Effector memory CD8-positive, alpha-beta T cell (primary cell): ENCODE measurements at regions not wholly inside any gene's neighbourhood (a gene's known extent, or its start where the extent isn't known, plus 50 kb on each side); places are given as distances from the start of the nearest gene placed in this dataset.
"Not testable (repeated sequence)": the region's sequence is repeated elsewhere in the genome, so short reads cannot be mapped to it uniquely, and the experiment has no call there.

Source experiments
- ATAC-seq: fragments of 150-1000 bp; cut with Tn5 transposase; replicated peaks from 2 replicates; pipeline ENCODE4 v1.10.0; 2021; ENCODE audit warnings: mild to moderate bottlenecking, moderate library complexity
- DNase-seq, 3 experiments: peaks; one replicate each; pipeline ENCODE4 v3.0.0; 2021
- H3K27ac Mint-ChIP-seq, 2 donors: one replicate each; pipeline ENCODE4 v1.8.0; 2022; ENCODE audit warnings: mild to moderate bottlenecking in 2 of 2, mixed read lengths in 2 of 2, moderate library complexity in 2 of 2
- H3K27me3 Mint-ChIP-seq, 2 donors: one replicate each; pipeline ENCODE4 v1.8.0; 2022; ENCODE audit warnings: mixed read lengths in 2 of 2
- H3K36me3 Mint-ChIP-seq: one replicate; pipeline ENCODE4 v1.8.0; 2022; ENCODE audit warnings: mild to moderate bottlenecking, moderate library complexity, mixed read lengths; ENCODE audit not compliant: insufficient read depth
- H3K4me1 Mint-ChIP-seq, 2 donors: one replicate each; pipeline ENCODE4 v1.8.0; 2022; ENCODE audit warnings: low read depth in 2 of 2, mixed read lengths in 2 of 2
- H3K4me3 Mint-ChIP-seq, 2 donors: one replicate each; pipeline ENCODE4 v1.8.0; 2022; ENCODE audit warnings: mild to moderate bottlenecking in 2 of 2, mixed read lengths in 2 of 2, moderate library complexity in 2 of 2
- H3K9me3 Mint-ChIP-seq, 2 donors: one replicate each; pipeline ENCODE4 v1.8.0; 2022; ENCODE audit warnings: mixed read lengths in 2 of 2

GRCh38 chr11:86861810-86862209, 61.5 kb downstream of the PRSS23 start:
- Mint-ChIP-seq H3K27ac (no peak overlapping the region), H3K9me3 (no peaks in the 10 kb centered on the region), H3K27me3 (peaks cover 34 to 51% of the 10 kb centered on the region in 2 donors), H3K4me1 (no peaks in the 10 kb centered on the region), H3K36me3 (no peaks in the 10 kb centered on the region), H3K4me3 (no peak overlapping the region)
- no peak for DNase-seq
- no peak for ATAC-seq

- Mint-ChIP-seq H3K4me3 (no peak overlapping the region), H3K27me3 (peaks cover 28 to 35% of the 10 kb centered on the region in 2 donors), H3K27ac (no peak overlapping the region), H3K4me1 (no peaks in the 10 kb centered on the region), H3K9me3 (no peaks in the 10 kb centered on the region), H3K36me3 (no peaks in the 10 kb centered on the region)
- no peak for ATAC-seq
- no peak for DNase-seq
Measured at GRCh38 chr11:86863476-86863875, 63.1 kb downstream of the PRSS23 start.

GRCh38 chr11:86865436-86865835, 65.1 kb downstream of the PRSS23 start:
- DNase-seq = no peak
- Mint-ChIP-seq H3K27ac (no peak overlapping the region), H3K9me3 (no peaks in the 10 kb centered on the region), H3K27me3 (peaks cover 10 to 16% of the 10 kb centered on the region in 2 donors), H3K4me1 (no peaks in the 10 kb centered on the region), H3K36me3 (no peaks in the 10 kb centered on the region), H3K4me3 (no peak overlapping the region)
- ATAC-seq = no peak

GRCh38 chr11:86869531-86869930, 69.2 kb downstream of the PRSS23 start:
- H3K4me3 Mint-ChIP-seq = no peak overlapping the region
- H3K9me3 Mint-ChIP-seq = no peaks in the 10 kb centered on the region
- DNase-seq (no peak), ATAC-seq (no peak)
- no peaks in the 10 kb centered on the region for H3K36me3 Mint-ChIP-seq
- no peak overlapping the region for H3K27ac Mint-ChIP-seq
- no peaks in the 10 kb centered on the region for H3K27me3 Mint-ChIP-seq
- H3K4me1 Mint-ChIP-seq = no peaks in the 10 kb centered on the region

- Mint-ChIP-seq H3K27me3 (no peaks in the 10 kb centered on the region), H3K4me3 (no peak overlapping the region), H3K9me3 (no peaks in the 10 kb centered on the region), H3K27ac (no peak overlapping the region), H3K4me1 (no peaks in the 10 kb centered on the region), H3K36me3 (no peaks in the 10 kb centered on the region)
- ATAC-seq (peak; percentile 48), DNase-seq (peak; percentile 12 to 18 (median 18))
Measured at GRCh38 chr11:86869966-86870570, 69.7 kb downstream of the PRSS23 start.

- Mint-ChIP-seq H3K27ac (no peak overlapping the region), H3K36me3 (no peaks in the 10 kb centered on the region), H3K4me3 (no peak overlapping the region), H3K27me3 (no peaks in the 10 kb centered on the region), H3K4me1 (no peaks in the 10 kb centered on the region), H3K9me3 (no peaks in the 10 kb centered on the region)
- ATAC-seq (no peak), DNase-seq (no peak)
Measured at GRCh38 chr11:86873573-86874083, 73.3 kb downstream of the PRSS23 start.

DNA sequence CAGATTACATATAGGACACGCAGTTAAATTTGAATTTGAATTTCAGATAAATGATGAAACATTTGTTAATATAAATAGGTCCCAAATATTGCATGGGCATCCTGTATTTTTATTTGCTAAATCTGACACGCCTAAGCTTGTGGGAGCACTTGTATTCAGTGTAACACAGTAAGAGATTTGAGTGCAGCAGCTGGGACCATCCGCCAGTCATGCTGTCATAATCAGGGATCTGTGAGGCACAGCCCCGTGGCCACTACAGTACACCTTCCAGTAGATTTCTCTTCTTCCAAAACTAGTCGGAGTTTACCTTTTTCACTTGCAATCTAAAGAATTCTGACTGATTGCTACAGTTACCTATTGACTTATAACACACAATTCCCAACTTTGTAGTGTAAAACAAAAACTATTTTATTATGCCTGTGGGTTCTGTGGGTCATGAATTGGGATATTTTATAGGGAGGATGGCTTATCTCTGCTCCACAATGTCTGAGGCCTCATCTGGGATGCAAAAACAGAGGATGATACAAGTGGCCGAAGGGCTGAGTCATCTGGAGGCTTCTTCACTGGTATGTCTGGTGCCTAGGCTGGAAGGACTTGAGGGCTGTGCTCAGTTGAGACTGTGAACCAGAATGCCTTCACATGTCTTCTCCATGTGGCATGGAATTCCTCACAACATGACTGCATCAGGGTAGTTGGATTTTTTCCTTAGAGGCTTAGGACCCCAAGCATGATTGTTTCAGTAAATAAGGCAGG, 74.1 kb downstream of the PRSS23 start:
- H3K4me1 Mint-ChIP-seq = no peaks in the 10 kb centered on the region
- ATAC-seq = no peak
- no peaks in the 10 kb centered on the region for H3K27me3 Mint-ChIP-seq
- no peaks in the 10 kb centered on the region for H3K36me3 Mint-ChIP-seq
- no peak for DNase-seq
- H3K4me3 Mint-ChIP-seq = no peak overlapping the region
- no peaks in the 10 kb centered on the region for H3K9me3 Mint-ChIP-seq
- H3K27ac Mint-ChIP-seq = no peak overlapping the region

- Mint-ChIP-seq H3K36me3 (no peaks in the 10 kb centered on the region), H3K27me3 (no peaks in the 10 kb centered on the region), H3K4me3 (no peak overlapping the region), H3K4me1 (no peaks in the 10 kb centered on the region), H3K9me3 (no peaks in the 10 kb centered on the region), H3K27ac (no peak overlapping the region)
- ATAC-seq = no peak
- DNase-seq = no peak
Measured at GRCh38 chr11:86876716-86877234, 76.4 kb downstream of the PRSS23 start.

DNA sequence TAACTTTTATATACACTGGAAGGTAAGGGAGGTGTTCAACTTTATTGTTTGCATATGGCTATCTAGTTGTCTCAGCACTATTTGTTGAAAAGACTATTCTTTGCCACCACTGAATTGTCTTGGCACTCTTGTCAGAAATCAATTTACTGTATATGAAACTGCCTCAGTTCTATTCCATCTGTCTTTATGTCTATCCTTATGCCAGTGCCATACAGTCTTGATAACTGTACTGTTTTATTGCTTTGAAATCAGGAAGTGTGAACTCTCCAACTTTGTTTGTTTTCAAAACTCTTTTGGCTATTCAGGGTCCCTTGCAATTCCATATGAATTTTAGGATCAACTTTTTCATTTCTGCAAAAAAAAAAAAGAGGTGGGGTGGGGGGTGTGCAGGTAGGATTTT, 77.2 kb downstream of the PRSS23 start:
- H3K27ac Mint-ChIP-seq = no peak overlapping the region
- no peaks in the 10 kb centered on the region for H3K36me3 Mint-ChIP-seq
- no peak overlapping the region for H3K4me3 Mint-ChIP-seq
- no peaks in the 10 kb centered on the region for H3K9me3 Mint-ChIP-seq
- DNase-seq (no peak), ATAC-seq (no peak)
- no peaks in the 10 kb centered on the region for H3K4me1 Mint-ChIP-seq
- H3K27me3 Mint-ChIP-seq = peaks cover 0 to 3% of the 10 kb centered on the region in 2 donors

- H3K4me3 Mint-ChIP-seq, H3K36me3 Mint-ChIP-seq, H3K4me1 Mint-ChIP-seq, H3K9me3 Mint-ChIP-seq, ATAC-seq, H3K27ac Mint-ChIP-seq, DNase-seq: not testable (repeated sequence)
- H3K27me3 Mint-ChIP-seq = peaks cover 0 to 18% of the 10 kb centered on the region in 2 donors
Measured at GRCh38 chr11:86879241-86879640, 76.0 kb downstream of the FZD4 start.

DNA sequence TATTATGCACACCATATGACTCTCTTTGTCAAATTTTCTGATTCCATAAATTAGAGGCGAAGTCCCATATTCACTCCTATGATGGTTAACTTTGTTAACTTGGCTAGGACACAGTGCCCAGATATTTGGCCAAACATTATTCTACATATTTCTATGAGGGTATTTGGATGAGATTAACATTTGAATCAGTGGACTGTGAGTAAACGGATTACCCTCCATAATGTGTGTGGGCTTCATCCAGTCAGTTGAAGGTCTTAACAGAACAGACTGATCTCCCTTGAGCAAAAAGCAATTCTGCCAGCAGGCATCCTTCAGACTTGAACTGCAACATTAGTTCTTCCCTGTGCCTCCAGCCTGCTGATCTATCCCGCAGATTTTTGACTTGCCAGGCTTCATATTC, 69.9 kb downstream of the FZD4 start:
- Mint-ChIP-seq H3K4me1 (peaks cover 0 to 1% of the 10 kb centered on the region in 2 donors), H3K4me3 (no peak overlapping the region), H3K36me3 (no peaks in the 10 kb centered on the region), H3K27ac (no peak overlapping the region), H3K27me3 (peaks cover 6 to 50% of the 10 kb centered on the region in 2 donors), H3K9me3 (no peaks in the 10 kb centered on the region)
- ATAC-seq = no peak
- DNase-seq = no peak

GRCh38 chr11:86888164-86889000, 66.8 kb downstream of the FZD4 start:
- peaks cover 0 to 1% of the 10 kb centered on the region in 2 donors for H3K4me1 Mint-ChIP-seq

DNA sequence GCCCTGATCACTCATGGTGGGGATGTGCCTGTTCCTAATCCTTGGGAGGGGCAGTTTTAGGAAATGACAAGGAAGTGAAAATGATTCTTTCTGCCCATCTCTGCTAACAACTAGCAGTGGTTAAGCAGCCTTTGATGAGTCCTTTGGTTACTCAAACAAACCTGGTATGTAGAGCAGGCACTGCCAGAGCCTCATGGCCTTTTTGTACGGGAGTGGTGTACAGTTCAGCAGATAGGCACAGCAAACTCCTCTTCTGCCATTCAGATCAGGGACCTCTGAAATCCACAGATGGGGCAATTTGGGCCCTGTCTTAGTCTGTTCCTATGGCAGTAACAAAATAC, 66.2 kb downstream of the FZD4 start:
- Mint-ChIP-seq H3K27ac (no peak overlapping the region), H3K4me3 (no peak overlapping the region), H3K36me3 (no peaks in the 10 kb centered on the region), H3K27me3 (peaks cover 10 to 34% of the 10 kb centered on the region in 2 donors), H3K9me3 (no peaks in the 10 kb centered on the region), H3K4me1 (peaks cover 0 to 1% of the 10 kb centered on the region in 2 donors)
- ATAC-seq = no peak
- no peak for DNase-seq

More at GRCh38 chr11:86888164-86889000, 66.8 kb downstream of the FZD4 start:
- ATAC-seq (no peak), DNase-seq (no peak)
- no peak overlapping the region for H3K4me3 Mint-ChIP-seq
- H3K27me3 Mint-ChIP-seq = peaks cover 6 to 38% of the 10 kb centered on the region in 2 donors
- H3K27ac Mint-ChIP-seq = no peak overlapping the region
- H3K36me3 Mint-ChIP-seq = no peaks in the 10 kb centered on the region
- H3K9me3 Mint-ChIP-seq = no peaks in the 10 kb centered on the region
